ENCODE measurements at regions not wholly inside any gene's neighbourhood (a gene's known extent, or its start where the extent isn't known, plus 50 kb on each side); places are given as distances from the start of the nearest gene placed in this dataset.

GRCh38 chr2:137888845-137889244 is 75.4 kb upstream of the HNMT start:
- peak; percentile 28 for DNase-seq (ENCODE audit: extremely low spot score)
- no peak for TF ChIP-seq SUZ12 (IDR thresholded peaks at IDR 0.05)
- TF ChIP-seq NFRKB (IDR thresholded peaks at IDR 0.05) = no peak
- no peak for TF ChIP-seq LEF1 (IDR thresholded peaks at IDR 0.05; ENCODE audit: borderline replicate concordance)
- no peak for TF ChIP-seq FOXM1 (IDR thresholded peaks at IDR 0.05; ENCODE audit: borderline replicate concordance)
- ChIA-PET CTCF (interaction anchor here (0.5 to 3.0 kb wide), 17 partner anchors 8 to 941 kb away, joined by 3 to 20 read pairs (median 3); no protein-coding TSS in a partner anchor), POLR2A (no interaction called here)

GRCh38 chr2:137892739-137893138 is 71.5 kb upstream of the HNMT start:
- POLR2A ChIA-PET = no interaction called here
- CTCF ChIA-PET = no interaction called here
- TF ChIP-seq LEF1 (IDR thresholded peaks at IDR 0.05; ENCODE audit: borderline replicate concordance) = no peak
- TF ChIP-seq ARNT (IDR thresholded peaks at IDR 0.05) = no peak
- no peak for TF ChIP-seq L3MBTL2 (conservative IDR thresholded peaks at IDR 0.05)
- no peak for TF ChIP-seq BHLHE40 (IDR thresholded peaks at IDR 0.05; ENCODE audit: borderline replicate concordance)
- TF ChIP-seq FOXA1 (IDR thresholded peaks at IDR 0.05) = no peak
- TF ChIP-seq FOXM1 (IDR thresholded peaks at IDR 0.05; ENCODE audit: borderline replicate concordance) = no peak
- TF ChIP-seq HDGF (IDR thresholded peaks at IDR 0.05; ENCODE audit: borderline replicate concordance) = no peak
- TF ChIP-seq SP1 (IDR thresholded peaks at IDR 0.05) = no peak
- no peak for TF ChIP-seq SUZ12 (IDR thresholded peaks at IDR 0.05)
- no peak for TF ChIP-seq PKNOX1 (IDR thresholded peaks at IDR 0.05)
- TF ChIP-seq FOXK2 (IDR thresholded peaks at IDR 0.05) = no peak
- no peak for TF ChIP-seq CTBP1 (IDR thresholded peaks at IDR 0.05; ENCODE audit: borderline replicate concordance)
- TF ChIP-seq ELF4 (IDR thresholded peaks at IDR 0.05) = no peak
- no peak for TF ChIP-seq NFRKB (IDR thresholded peaks at IDR 0.05)
- TF ChIP-seq TARDBP (IDR thresholded peaks at IDR 0.05) = no peak
- DNase-seq (ENCODE audit: extremely low spot score) = no peak

GRCh38 chr2:137893145-137893544 is 71.1 kb upstream of the HNMT start:
- TF ChIP-seq FOXM1 (IDR thresholded peaks at IDR 0.05; ENCODE audit: borderline replicate concordance) = no peak
- TF ChIP-seq ELF4 (IDR thresholded peaks at IDR 0.05) = no peak
- TF ChIP-seq BHLHE40 (IDR thresholded peaks at IDR 0.05; ENCODE audit: borderline replicate concordance) = no peak
- no peak for TF ChIP-seq ZNF384 (IDR thresholded peaks at IDR 0.05)
- TF ChIP-seq SUZ12 (IDR thresholded peaks at IDR 0.05) = no peak
- TF ChIP-seq LEF1 (IDR thresholded peaks at IDR 0.05; ENCODE audit: borderline replicate concordance) = no peak
- no peak for TF ChIP-seq CTBP1 (IDR thresholded peaks at IDR 0.05; ENCODE audit: borderline replicate concordance)
- TF ChIP-seq FOXK2 (IDR thresholded peaks at IDR 0.05) = no peak
- no peak for TF ChIP-seq TARDBP (IDR thresholded peaks at IDR 0.05)

GRCh38 chr2:137896467-137896866 is 67.8 kb upstream of the HNMT start:
- TF ChIP-seq FOXA1 (IDR thresholded peaks at IDR 0.05) (no peak), BHLHE40 (IDR thresholded peaks at IDR 0.05; ENCODE audit: borderline replicate concordance) (no peak), NFRKB (IDR thresholded peaks at IDR 0.05) (no peak)
- DNase-seq (ENCODE audit: extremely low spot score) = no peak
- ChIA-PET POLR2A (no interaction called here), CTCF (interaction anchor here (1.1 kb wide), 1 partner anchor 8 kb away, joined by 3 read pairs; no protein-coding TSS in a partner anchor)

More at GRCh38 chr2:137893145-137893544, 71.1 kb upstream of the HNMT start:
- ChIA-PET POLR2A (no interaction called here), CTCF (no interaction called here)
- DNase-seq (ENCODE audit: extremely low spot score) = no peak

GRCh38 chr2:137897082-137897481 is 67.2 kb upstream of the HNMT start:
- TF ChIP-seq CTBP1 (IDR thresholded peaks at IDR 0.05; ENCODE audit: borderline replicate concordance) (no peak), HDGF (IDR thresholded peaks at IDR 0.05; ENCODE audit: borderline replicate concordance) (no peak), PKNOX1 (IDR thresholded peaks at IDR 0.05) (no peak), NFRKB (IDR thresholded peaks at IDR 0.05) (no peak), ELF4 (IDR thresholded peaks at IDR 0.05) (no peak), BHLHE40 (IDR thresholded peaks at IDR 0.05; ENCODE audit: borderline replicate concordance) (no peak), SUZ12 (IDR thresholded peaks at IDR 0.05) (no peak), FOXA1 (IDR thresholded peaks at IDR 0.05) (no peak), LEF1 (IDR thresholded peaks at IDR 0.05; ENCODE audit: borderline replicate concordance) (no peak), TARDBP (IDR thresholded peaks at IDR 0.05) (no peak), FOXK2 (IDR thresholded peaks at IDR 0.05) (no peak), SP1 (IDR thresholded peaks at IDR 0.05) (no peak), L3MBTL2 (conservative IDR thresholded peaks at IDR 0.05) (no peak)
- ChIA-PET POLR2A (no interaction called here), CTCF (interaction anchor here (1.1 kb wide), 1 partner anchor 8 kb away, joined by 3 read pairs; no protein-coding TSS in a partner anchor)
- DNase-seq (ENCODE audit: extremely low spot score) = no peak

- no peak for TF ChIP-seq CTBP1 (IDR thresholded peaks at IDR 0.05; ENCODE audit: borderline replicate concordance)
- TF ChIP-seq LEF1 (IDR thresholded peaks at IDR 0.05; ENCODE audit: borderline replicate concordance) = no peak
- peak; percentile 66; the same call in 1 of the 2 replicates for TF ChIP-seq ELF4 (IDR thresholded peaks at IDR 0.05)
- POLR2A ChIA-PET = no interaction called here
- DNase-seq (ENCODE audit: extremely low spot score) = no peak
- CTCF ChIA-PET = interaction anchor here (0.8 kb wide), 1 partner anchor 12 kb away, joined by 5 read pairs; no protein-coding TSS in a partner anchor
Measured at GRCh38 chr2:137900421-137901141, 63.7 kb upstream of the HNMT start.

GRCh38 chr2:137910641-137911040 is 53.6 kb upstream of the HNMT start:
- CTCF ChIA-PET = interaction anchor here (1.2 to 2.7 kb wide), 2 partner anchors 877 to 919 kb away, joined by 4 to 12 read pairs; no protein-coding TSS in a partner anchor
- no peak for TF ChIP-seq NFRKB (IDR thresholded peaks at IDR 0.05)
- TF ChIP-seq FOXK2 (IDR thresholded peaks at IDR 0.05) = no peak
- no peak for TF ChIP-seq FOXA1 (IDR thresholded peaks at IDR 0.05)
- TF ChIP-seq HDGF (IDR thresholded peaks at IDR 0.05; ENCODE audit: borderline replicate concordance) = no peak
- TF ChIP-seq ARNT (IDR thresholded peaks at IDR 0.05) = no peak
- TF ChIP-seq SP1 (IDR thresholded peaks at IDR 0.05) = no peak
- TF ChIP-seq CTBP1 (IDR thresholded peaks at IDR 0.05; ENCODE audit: borderline replicate concordance) = no peak
- TF ChIP-seq FOXM1 (IDR thresholded peaks at IDR 0.05; ENCODE audit: borderline replicate concordance) = no peak
- TF ChIP-seq ZNF384 (IDR thresholded peaks at IDR 0.05) = no peak
- TF ChIP-seq L3MBTL2 (conservative IDR thresholded peaks at IDR 0.05) = no peak
- TF ChIP-seq ELF4 (IDR thresholded peaks at IDR 0.05) = no peak
- DNase-seq (ENCODE audit: extremely low spot score) = no peak
- POLR2A ChIA-PET = no interaction called here
